Smooth muscle cell of the brain vasculature (primary cell): ENCODE measurements at regions not wholly inside any gene's neighbourhood (a gene's known extent, or its start where the extent isn't known, plus 50 kb on each side); places are given as distances from the start of the nearest gene placed in this dataset.

Experiments used
- DNase-seq: peaks from one replicate; pipeline ENCODE4 v3.0.0-alpha.2; 2012; ENCODE audit warnings: low read depth, low spot score

DNA sequence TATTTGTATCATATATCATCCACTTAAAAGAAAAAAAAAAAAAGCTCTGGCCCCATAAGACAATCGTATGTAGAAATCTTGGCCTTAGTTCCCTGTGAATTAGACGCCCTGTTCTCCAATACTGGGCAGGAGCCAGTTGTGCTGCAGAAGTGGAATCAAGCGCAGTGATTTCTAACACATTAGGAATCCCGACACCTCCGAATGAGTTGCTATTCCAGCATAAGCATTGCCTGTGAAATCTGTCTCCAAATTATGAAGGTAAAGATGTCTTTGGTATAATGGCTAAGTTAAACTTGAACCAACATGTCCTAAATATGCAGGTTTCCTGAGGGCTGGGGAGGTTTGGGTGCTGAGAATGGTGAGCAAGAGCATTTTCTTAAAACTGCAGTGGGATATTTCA, 199.4 kb upstream of the ARRDC4 start:
- no peak for DNase-seq

DNA sequence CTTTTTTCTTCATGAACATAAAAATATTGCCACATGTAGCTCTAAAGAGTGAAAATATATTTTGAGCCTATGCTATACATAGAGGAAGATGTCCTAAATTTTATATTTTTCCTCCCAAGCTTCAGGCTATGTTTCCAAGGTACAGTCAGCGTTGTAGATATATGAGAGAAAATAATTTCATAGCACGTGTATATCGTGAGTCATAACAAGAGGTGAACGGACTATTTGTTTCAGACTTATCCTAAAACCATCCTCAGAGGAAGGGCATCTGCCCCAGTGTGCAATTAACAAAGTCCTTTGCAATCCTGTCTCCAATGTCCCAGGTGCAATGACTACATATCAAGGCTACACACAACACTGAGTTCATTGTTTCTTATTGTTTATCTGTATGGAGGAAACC, 177.3 kb upstream of the ARRDC4 start:
- DNase-seq, result no peak

DNA sequence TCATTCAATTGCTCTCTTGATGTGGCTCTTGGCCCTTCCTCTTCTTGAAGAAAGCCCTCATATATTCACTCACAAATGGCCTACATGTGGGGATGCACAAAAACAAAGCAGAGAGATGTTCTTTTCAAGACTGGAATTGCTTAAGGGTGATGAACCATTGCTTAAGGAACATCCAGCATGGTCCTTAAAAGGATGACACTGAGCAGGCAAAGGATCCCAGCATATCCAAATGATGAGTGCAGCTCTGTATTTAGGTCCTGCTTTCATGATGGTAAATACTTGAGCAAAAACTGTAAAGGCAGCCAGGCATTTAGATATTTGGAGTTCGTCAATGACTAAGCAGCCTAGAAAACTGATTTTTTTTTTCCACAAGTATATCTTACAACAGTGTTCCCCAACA, 173.8 kb upstream of the ARRDC4 start:
- DNase-seq, result no peak

DNA sequence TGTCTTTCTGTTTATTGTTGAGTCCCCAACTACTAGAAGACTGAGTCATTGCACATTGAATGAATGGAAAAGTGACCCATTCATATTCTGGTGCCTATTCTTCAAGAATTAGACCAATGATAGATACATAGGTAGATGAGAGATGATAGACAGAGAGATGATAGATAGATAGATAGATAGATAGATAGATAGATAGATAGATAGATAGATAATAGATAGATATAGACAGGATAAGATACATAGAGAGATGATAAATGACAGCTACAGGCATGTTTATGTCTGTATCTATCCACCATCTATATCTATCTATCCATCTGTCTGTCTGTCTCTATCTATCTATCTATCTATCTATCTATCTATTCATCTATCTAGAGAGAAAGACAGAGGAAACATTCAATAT, 170.3 kb upstream of the ARRDC4 start:
- no peak for DNase-seq

DNA sequence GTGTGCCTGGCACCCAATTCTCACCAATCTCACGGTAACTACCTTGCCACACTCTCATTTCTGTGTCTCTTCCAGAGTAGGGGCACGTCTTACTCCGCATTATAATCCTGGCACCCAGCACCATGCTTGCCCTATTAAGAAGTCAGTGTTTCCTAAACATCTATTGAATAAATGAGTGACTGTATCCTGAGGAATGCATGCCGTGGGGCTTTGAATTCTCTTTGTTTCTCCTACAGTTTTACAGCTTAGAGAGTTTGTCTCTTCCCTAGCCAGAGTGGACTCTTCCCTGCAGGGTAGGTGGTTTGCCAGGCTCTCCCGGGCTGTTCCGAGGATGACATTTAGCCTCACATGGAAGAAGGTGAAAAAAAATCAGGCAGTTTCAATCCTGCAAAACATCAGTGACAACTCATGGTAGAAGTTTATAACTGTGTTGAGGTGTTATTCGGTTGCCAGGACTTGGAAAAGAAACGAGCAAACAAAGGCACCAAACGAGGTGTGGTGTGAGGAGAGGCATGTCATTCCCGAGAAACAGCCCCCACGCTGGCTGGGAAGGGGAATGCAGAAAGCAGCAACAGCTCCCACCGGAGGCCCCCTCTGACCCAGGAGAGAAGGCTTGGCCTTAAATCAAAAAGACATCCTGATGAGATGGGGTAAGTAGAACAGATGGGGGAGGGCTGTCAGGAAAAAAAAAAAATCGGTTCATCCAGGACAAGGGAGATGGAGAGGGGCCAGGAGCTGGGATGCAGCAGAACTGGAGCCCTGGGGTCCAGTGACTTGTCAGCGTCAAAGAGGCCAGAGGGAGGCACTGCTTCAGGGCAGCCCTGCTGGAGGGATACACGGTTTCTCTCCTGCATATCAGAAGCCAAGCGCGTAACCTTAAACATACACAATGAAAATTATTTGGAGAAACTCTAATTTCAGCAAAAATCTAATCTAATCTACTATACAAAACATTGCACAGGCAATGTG, 168.4 kb upstream of the ARRDC4 start:
- DNase-seq, result no peak

DNA sequence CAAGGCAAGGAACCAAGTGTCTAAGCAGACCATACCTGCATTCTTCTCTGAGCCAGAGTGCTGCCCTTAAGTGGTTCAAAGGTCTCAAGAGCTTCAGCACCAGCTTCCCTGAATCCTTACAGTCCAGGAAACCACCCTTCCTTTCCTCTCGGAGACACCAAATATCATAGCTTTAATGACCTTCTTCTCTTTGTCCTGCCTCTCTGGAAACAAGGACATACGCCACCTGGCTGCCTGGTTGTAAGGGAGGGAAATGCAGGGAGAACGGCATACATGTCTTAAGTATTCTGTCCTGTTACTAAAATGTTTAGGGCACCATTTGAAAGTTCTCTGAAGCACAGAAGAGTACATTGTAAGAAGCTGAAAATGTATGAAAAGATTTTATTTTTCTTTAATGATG, 155.6 kb upstream of the ARRDC4 start:
- DNase-seq, result no peak

DNA sequence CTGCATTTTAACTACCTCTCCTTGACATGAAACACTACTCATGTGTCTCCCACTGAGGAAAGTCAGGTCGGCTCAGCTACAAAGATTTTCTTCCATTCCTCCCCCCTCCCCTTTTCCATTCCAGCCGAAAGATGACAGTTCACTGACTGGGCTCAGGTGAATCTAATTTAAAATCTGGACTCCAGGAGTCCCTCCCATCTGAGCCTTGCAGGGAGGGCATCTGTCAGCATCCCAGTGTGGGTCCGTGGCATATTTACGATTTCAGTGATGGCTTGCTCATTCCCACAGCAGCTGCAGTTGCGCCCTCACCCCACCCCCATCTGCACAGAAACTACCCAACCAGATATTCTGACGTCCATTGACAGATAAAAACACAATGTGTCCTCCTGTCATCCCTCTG, 153.7 kb upstream of the ARRDC4 start:
- no peak for DNase-seq

DNA sequence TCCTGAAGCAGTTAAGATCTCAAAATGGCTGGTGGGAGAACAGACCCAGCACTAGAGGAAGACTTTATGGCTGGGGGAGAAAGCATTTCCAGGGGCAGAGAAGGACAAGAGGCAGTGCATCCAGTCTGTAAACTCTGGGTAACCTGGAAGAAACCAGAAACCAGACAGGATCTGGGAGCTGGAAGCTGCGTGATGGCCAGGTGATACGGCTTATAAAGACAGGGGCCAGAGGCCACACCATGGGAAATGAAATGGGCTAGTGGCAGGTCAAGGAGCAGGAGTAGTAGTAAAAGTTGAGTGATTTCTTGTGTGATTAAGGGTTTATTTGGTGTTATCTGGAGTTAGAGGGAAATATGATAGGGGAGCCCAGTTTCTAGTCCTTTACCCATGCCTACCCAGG, 144.7 kb upstream of the ARRDC4 start:
- no peak for DNase-seq

DNA sequence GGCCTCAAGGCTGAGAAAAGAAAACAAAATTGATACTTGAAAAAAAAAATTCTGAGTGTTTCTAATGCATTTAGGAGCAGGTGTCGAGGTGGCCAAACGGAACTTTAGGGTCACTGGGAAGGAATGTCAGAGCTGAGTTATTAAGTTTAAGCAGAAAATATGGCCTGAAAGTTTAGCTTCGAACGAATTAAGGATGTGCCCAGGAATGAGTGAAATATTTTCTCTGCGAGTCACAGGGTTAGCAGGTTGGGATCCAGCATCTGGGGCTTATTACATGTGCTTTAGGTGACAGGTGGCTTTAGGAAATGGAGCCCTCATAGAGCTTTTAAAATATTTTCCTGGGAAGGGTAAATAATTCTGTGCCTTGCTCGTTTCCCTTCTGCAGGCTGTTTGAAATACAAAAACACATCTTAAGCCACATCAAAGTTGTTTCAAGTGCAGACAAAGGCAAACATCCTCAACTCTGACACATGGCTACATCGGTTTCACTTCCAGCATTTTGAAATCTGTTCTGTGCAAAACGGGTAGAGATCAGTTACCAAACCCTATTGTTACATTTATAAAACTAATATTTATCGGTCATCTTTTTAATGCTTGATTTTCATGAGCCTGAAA, 143.1 kb upstream of the ARRDC4 start:
- no peak for DNase-seq

DNA sequence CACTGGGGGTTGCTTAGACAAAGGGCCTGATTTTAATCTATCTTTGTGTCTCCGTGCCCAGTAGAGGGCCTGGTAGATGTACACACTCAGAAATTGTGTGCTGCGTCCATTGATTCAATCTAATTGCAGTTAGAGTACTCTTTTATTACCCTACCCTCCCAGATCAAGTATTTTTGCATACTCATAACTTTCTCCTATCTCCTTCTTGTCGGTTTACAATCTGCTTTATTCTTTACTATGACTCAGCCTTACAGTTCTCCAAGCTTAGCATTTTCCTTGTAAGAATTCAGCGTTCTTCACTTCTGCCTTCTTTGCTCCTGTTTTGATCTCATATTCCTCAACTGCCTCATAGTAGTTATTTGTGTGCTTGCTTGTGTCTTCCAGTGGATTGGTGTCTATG, 124.5 kb upstream of the ARRDC4 start:
- no peak for DNase-seq

DNA sequence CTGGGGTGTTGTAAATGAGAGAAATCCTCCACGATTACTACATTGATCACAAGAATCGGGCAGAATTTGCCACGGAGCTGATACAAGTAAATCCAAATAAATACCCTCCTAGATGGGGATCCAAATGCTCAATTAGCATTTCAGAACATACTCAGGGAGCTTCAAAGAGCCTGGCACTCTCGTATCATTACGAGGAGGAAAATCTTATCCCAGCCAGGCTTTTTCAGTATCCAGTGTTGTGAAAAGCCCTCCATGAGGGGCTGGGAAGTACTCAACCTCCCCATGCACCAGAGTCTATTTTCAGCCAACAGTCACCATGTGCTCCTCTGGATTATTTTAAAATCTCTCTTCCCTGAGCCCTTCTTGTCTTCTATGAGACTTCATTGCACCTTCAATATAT, 122.6 kb upstream of the ARRDC4 start:
- no peak for DNase-seq

DNA sequence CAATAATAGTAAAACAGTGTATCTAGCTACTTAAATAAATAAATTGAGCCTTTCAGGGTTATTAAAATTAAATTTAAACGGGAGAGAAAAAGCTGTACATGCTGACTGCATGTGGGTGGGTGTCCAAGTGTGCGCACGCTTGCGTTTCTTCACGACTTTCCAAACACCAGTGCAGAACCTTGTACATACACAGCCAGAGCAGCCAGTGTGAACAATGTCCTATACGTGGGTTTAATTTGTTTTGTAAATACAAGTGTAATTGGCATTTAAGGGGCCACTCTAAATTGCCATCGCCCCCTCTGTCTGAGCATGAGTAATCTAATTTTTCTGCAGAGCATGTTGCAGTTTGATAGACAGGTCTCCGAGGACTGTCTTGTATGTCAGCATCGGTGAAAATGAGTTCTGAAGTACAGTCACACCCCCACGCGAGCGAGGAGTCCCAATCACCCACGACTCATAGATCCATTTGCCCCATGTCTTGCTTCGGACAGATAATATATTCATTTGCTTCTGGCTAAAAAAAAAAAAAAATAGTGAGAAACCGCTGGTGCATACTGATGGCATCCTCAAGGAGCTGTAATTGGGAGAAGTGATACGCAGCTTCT, 121.8 kb upstream of the ARRDC4 start:
- no peak for DNase-seq

DNA sequence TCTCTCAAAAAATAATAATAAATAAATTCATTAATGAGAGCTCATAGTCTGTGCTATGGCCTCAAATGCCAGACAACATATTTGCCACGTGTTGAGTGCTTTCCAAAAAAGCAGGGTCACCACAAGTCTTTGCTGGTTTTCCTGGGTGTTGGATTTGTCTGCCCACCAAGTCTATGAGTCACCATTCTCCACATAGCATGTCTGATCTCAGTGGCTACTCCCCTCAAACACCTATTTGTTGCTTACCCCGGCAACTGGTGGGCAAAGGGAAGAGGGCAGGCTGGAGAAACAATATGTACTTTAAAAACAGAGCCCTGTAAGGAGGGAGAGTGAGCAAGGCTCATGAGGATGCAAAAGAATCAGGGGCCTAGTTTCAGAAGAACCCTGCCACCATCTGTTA, 120.0 kb upstream of the ARRDC4 start:
- DNase-seq, result no peak

DNA sequence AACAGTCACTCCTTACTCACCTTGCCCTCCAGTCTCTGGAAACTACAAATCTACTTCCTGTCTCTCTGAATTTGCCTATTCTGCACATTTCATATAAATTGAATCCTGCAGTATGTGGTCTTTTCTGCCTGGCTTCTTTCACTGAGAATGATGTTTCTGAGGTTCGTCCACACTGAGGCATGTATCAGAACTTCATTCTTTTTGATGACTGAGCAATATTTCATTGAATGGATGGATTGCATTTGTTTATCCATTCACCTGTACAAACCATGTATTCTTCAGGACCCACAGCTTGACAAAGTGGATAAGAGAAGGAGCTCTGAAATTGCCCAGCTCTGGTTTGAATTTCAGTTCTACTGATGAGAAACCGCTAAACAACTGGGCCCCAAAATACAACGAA, 118.9 kb upstream of the ARRDC4 start:
- no peak for DNase-seq

DNA sequence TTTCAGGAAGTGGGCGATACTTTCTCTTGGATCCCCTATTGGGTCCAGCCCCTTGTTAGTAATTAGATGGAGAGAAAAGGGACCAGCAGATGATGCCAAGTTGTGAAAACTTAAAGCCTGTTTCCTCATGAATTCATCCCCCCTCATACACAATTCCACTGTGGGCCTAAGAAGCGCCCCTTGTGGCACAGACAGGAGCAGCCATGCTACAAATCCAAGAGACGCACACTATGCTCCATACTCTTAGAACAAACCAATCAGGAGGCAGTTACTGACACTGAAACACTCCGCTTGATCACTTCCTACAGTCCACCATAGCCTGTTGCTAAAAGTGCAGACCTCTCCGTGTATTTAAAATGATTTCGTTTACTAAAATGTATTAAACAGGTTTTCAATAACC, 111.3 kb upstream of the ARRDC4 start:
- no peak for DNase-seq

DNA sequence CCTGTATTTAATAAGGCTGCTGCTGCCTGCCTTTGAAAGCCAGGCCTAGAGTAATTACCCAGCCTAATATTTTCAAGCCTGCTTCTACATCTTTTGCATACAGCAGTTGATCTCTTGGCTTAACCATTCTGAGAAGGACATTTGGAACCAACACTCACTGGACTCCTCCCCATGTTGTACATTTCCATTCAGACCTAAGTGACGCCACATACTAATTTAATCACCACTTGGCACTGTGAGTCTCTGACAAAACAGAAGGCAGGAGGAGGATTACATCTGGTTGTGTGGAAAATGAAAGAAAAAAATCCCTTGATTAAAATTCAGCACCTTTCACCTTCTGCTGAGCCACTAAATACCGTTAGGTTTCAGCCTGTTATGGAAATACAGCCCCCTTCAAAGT, 102.2 kb upstream of the ARRDC4 start:
- DNase-seq, result no peak

DNA sequence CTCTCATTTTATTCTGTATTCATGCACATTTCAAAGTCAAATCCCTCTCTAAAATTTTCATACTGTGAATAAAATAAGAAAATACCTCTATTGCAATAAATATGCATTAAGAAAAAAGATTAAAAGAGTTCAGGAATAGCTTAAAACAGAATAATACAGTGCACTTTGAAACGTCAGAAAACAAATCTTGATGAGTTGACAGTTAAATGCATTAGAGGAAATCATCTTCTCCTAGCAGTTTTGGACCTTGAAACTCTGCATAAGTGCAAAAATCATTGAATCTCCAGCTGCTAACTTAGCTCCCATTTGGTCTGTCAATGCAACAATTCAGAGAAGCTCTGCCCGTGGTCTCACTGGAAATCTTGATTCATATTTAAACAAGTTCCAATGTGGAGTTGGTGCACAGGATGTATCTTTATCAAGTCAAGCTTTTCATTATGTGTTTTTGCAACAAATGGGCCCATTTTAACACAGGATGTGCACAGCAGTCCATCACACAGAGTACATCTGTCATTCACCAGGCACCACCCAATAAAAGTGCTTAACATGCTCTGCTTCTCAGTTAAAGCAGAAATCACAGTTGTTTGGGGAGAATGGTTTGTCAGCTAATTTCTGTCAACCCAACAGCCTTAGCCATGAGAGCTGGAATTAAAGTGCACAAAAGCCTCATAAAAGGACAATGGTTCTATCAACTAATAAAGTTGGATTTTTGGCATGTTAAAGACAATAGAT, 98.8 kb upstream of the ARRDC4 start:
- no peak for DNase-seq

DNA sequence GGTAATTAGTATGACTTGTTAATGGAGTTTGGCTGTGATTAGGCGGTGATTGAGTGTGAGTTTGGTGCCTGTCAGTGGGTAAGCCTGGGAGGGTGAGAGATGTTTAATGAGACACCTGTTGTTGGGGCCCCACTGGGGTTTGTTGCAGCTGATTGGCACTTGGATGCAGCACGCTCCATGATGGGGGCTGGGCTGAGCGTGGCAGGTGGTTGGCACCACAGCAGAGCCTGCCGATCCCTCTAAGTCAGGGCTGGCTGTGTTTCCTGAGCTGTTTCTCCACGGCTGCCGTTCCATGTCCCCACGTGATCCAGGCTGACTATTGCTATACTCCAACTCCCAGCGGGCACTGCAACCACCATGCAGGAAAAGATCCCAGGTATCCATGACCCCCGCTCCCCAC, 93.5 kb upstream of the ARRDC4 start:
- DNase-seq, result no peak

DNA sequence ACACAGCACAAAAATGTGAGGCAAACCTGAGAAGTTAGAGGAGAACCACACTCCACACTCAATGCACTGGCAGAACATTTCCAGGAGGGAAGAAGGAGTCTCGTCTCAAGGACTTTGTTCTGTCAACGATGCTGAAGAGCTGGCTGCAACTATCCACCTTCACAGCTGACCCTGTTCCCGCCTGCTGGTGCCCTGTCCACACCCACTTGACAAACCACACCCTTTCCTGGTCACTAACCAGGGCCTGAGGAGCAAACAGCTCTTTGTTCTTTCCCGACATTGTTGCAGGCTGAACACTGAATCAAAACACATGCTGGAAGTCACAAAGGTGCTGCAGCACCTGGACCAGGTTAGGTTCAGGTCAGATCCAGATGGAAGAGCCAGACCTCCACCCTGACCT, 92.6 kb upstream of the ARRDC4 start:
- DNase-seq, result no peak

DNA sequence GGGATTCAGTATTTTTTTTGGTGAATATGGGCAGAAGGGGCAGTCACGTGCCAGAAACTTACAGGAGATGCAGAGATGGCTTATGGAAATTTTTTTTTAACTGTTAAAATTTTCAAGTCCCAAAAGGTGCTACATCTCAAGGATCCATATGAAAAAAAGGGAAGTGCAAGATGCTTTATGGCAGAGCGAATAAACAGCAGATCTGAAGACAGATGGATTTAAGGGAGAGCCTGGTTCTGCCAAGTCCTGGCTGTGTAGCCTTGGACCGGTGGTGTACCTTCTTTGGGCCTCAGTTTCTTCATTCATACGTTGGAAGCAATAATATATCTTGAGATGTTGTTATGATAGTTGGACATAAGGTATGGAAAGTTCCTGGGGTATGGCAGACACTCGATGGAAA, 91.5 kb upstream of the ARRDC4 start:
- DNase-seq, result no peak

DNA sequence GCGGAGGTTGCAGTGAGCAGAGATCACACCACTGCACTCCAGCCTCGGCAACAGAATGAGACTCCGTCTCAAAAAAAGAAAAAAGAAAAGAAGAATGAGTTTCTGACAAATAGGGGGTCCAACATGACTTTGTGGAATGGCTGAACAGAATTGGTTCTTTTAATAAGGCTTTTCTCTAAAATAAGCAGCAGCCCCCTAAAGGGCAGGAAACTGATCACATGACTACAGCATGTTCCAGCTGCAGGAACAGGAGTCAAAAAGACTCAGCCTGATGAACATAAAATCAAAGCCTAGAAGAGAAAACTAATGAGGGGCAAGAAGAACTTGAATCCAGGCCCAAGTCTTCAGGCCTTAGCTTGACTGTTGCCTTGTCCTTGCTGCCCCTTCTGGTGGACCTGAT, 89.7 kb upstream of the ARRDC4 start:
- no peak for DNase-seq

DNA sequence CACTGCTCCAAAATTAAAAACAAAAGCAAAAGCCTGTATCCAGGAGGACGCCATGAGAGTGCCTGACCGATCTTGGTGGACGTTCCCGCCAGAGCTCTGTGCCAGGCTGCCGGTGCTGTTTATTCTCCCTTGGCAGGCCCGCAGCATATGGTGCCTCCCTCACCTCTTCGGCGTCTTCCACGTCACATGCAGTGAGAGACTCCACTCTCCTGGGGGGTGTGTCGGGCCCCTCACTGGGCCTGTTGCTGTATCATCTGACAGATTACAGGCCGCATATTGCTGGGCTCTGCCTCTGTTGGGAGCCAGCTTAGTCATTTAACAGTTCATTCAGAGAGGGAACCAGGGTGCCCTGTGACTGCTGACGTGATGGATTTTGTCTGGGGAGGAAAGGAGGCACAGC, 86.4 kb upstream of the ARRDC4 start:
- no peak for DNase-seq
